HepG2 (cell line): ENCODE measurements at regions not wholly inside any gene's neighbourhood (a gene's known extent, or its start where the extent isn't known, plus 50 kb on each side); places are given as distances from the start of the nearest gene placed in this dataset.

Source experiments
- CTCF ChIP-seq: sonication (generic); formaldehyde crosslinking; IDR thresholded peaks from 2 replicates; pipeline ENCODE4 v1.5.0; 2020; ENCODE audit warnings: mild to moderate bottlenecking, missing genetic modification reagents, moderate library complexity
- GABPA ChIP-seq, 2 experiments: IDR thresholded peaks; 2 replicates each; pipeline ENCODE4 v1.6.1; 2011 to 2016; ENCODE audit warnings: low read depth in 2 of 2, low read length in 1 of 2, missing biosample characterization in 1 of 2, missing genetic modification characterization in 1 of 2
- HIVEP1 ChIP-seq: sonication (generic); formaldehyde crosslinking; IDR thresholded peaks from 2 replicates; pipeline ENCODE4 v1.4.0; 2020; ENCODE audit warnings: mild to moderate bottlenecking, missing genetic modification reagents
- HNRNPLL ChIP-seq: fragments of 200-400 bp; formaldehyde crosslinking; IDR thresholded peaks from 2 replicates; pipeline ENCODE4 v1.6.1; 2017; ENCODE audit warnings: mild to moderate bottlenecking, low read depth, low read length; ENCODE audit not compliant: poor library complexity, severe bottlenecking
- KDM5A ChIP-seq: fragments of 200-600 bp; sonication (generic); IDR thresholded peaks from 2 replicates; pipeline ENCODE4 v1.7.0; 2018; ENCODE audit warnings: antibody characterized with exemption, mild to moderate bottlenecking, low read length, borderline replicate concordance
- MEIS2 ChIP-seq: sonication (generic); formaldehyde crosslinking; IDR thresholded peaks from 2 replicates; pipeline ENCODE4 v1.9.0; 2021; ENCODE audit warnings: mild to moderate bottlenecking, missing genetic modification reagents
- NFE2L1 ChIP-seq: sonication (generic); formaldehyde crosslinking; IDR thresholded peaks from 2 replicates; pipeline ENCODE4 v1.4.0; 2020; ENCODE audit warnings: missing genetic modification reagents, mild to moderate bottlenecking, borderline replicate concordance
- PATZ1 ChIP-seq: sonication (generic); formaldehyde crosslinking; IDR thresholded peaks from 2 replicates; pipeline ENCODE4 v1.4.0; 2020; ENCODE audit warnings: missing genetic modification reagents
- RAD51 ChIP-seq: fragments of 450-650 bp; IDR thresholded peaks from 2 replicates; pipeline ENCODE4 v1.6.1; 2016; ENCODE audit warnings: borderline replicate concordance
- ZNF274 ChIP-seq: sonication (generic); formaldehyde crosslinking; IDR thresholded peaks from 2 replicates; pipeline ENCODE4 v1.5.1; 2020; ENCODE audit warnings: mild to moderate bottlenecking, missing genetic modification reagents

- TF ChIP-seq CTCF (CRISPR knock-in tag) (no peak), HNRNPLL (no peak), HIVEP1 (CRISPR knock-in tag) (no peak), ZNF274 (CRISPR knock-in tag) (no peak), RAD51 (no peak), KDM5A (no peak), GABPA (IDR thresholded peaks at IDR 0.05; ENCODE audit: low read depth, low read length) (no peak), GABPA (CRISPR knock-in tag; IDR thresholded peaks at IDR 0.05; ENCODE audit: low read depth) (no peak), MEIS2 (CRISPR knock-in tag) (no peak), PATZ1 (CRISPR knock-in tag) (no peak), NFE2L1 (CRISPR knock-in tag) (no peak)
Observed at GRCh38 chr4:28469387-28469786, 1608.7 kb downstream of the STIM2 start.
